GM18867 (cell line): ENCODE measurements at regions not wholly inside any gene's neighbourhood (a gene's known extent, or its start where the extent isn't known, plus 50 kb on each side); places are given as distances from the start of the nearest gene placed in this dataset.

Source experiments
- ATAC-seq: cut with Tn5 transposase; IDR thresholded peaks from one replicate; pipeline ENCODE4 v1.9.1; 2021; ENCODE audit warnings: mild to moderate bottlenecking, moderate library complexity; ENCODE audit not compliant: unreplicated experiment

GRCh38 chr3:168476360-168476980, 380.7 kb upstream of the GOLIM4 start:
- ATAC-seq: no peak

DNA sequence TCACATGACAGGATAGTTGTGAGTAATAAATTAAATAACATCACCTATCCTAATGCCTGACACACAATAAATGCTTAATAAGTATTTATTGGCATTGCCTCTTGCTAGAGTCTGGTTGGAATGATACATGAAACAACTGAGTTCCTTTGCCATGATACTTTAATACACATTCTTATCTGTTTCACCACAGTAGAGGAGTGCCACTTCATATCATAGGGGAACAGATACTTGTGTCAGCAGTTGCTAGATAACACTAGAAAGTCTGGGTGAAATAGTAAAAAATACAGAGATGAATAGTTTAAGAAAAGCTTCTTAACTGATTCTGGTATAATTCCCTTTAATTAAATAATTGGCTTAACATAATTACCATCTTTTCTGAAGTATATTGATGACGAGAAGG, 380.0 kb upstream of the GOLIM4 start:
- no peak for ATAC-seq

GRCh38 chr3:168473334-168473890, 377.7 kb upstream of the GOLIM4 start:
- no peak for ATAC-seq

DNA sequence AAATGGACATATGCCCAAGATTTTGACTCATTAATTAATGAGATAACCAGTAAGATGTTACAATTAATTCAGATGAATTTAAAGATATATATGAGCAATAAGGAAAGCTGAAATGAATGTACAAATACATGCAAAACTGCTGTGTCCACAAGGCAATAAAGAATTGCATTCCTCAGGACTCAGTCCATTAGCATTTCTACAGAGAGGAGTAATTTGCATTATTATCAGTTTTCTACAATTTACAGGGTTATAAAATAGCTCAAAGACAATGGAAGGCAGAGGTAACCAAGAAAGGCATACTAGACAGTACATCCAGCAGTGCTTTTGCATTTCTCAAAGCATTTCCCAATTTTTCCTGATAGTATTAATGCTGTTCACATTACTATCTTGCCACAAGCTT, 377.1 kb upstream of the GOLIM4 start:
- no peak for ATAC-seq

GRCh38 chr3:168470380-168470779, 374.7 kb upstream of the GOLIM4 start:
- no peak for ATAC-seq

DNA sequence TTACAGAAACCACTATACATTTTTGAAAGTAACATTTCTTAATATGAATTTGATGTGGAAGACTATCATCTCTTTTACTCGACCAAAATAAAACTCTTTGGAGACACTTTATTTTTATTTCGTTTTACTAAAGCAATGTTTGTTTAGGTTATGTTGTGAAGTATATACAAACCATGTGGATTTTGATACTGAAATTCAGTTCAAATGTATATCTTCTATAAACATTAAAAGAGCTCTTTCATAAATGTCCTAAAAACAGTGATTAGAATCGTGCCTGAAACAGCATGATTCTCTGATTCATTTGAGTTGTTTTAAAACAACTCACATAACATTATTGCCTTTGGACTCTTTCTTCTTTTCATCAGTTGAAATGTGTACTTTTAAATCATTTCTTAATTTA, 373.7 kb upstream of the GOLIM4 start:
- no peak for ATAC-seq

GRCh38 chr3:168467115-168467714, 371.5 kb upstream of the GOLIM4 start:
- ATAC-seq: peak; percentile 90

- ATAC-seq: no peak
Measured at GRCh38 chr3:168461793-168462192, 366.1 kb upstream of the GOLIM4 start.

GRCh38 chr3:168459226-168459784, 363.6 kb upstream of the GOLIM4 start:
- no peak for ATAC-seq

DNA sequence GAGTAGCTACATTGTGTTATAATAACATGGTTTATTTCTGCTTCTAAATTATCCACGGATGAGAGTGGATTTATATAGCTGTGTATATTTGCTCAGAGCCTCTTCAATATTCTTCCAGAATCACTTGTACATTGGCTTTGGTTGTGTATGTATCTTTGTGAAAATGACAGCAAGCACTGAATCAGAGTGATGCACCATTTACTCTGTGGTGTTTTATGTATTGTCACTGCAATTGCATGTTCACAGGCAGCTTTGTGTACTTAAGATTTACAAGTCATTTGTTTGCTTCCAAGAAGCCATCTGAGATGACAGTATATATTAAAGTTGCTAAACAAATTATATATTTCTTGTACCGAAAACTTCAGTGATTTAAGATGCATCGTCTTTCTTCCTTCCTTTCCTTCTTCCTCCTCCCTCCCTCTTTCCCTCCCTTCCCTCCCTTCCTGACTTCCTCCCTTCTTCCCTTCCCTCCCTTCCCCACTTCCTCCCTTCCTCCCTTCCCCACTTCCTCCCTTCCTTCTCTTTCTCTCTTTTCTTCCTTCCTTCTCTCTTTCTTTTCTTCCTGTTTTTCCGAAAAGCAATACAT, 362.3 kb upstream of the GOLIM4 start:
- ATAC-seq: no peak

GRCh38 chr3:168455814-168456213, 360.1 kb upstream of the GOLIM4 start:
- ATAC-seq: no peak

DNA sequence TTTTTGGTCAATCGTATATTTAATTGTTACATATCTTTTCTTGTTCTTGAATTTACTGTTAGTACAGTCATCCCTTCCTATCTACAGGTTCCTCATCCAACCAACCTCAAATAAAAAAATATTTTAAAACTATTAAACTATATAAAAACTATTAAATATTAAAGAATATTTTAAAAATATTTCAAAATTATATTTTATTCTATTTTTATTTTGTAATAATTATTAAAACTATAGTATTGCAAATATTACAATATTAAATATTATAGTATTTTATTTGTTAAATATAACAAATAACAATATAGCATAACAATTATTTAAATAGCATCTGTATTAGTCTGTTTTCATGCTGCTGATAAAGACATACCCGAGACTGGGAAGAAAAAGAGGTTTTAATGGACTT, 357.9 kb upstream of the GOLIM4 start:
- no peak for ATAC-seq

- ATAC-seq: no peak
Measured at GRCh38 chr3:168443965-168444364, 348.2 kb upstream of the GOLIM4 start.

DNA sequence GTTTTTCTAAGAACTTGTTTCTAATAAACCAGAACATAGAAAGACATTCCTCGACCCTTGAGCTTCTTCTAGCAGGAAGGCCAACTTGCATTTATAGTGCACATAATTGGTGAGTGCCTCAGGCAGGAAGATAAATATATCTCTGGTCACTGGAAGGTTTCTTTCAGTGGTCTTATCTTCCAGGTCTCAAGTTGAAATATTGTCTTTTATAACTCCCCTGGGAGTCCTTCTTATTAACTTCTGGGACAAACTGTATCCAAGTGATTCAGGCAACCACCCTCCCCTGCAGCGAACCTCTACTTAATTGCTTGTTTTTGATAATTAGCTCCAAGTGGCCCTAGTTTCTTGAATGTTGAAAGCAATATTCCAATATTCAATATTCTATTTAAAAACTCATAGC, 346.8 kb upstream of the GOLIM4 start:
- no peak for ATAC-seq

DNA sequence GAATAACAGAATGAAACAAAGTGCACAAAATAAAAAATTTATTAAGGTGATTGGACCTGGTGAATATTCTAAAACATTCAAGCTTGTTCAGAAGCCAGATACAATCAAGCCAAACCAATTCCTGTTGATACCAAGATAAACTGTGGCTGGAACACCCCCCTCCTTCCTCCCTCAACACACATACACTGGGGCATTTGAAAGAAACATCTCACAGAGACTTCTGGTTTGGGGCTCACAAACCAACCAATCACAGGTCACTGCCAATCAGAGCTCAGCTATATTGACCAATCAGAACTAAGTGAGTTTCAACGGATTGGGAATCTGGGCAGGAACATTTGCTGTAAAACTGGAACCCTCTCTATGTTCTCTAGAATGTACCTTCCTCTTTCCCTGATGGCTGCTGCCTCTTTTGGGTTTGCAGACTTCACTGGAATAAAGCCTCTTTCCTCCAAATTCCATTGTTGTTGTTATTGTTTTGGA, 340.6 kb upstream of the GOLIM4 start:
- ATAC-seq: no peak

- ATAC-seq: no peak
Measured at GRCh38 chr3:168431491-168431890, 335.8 kb upstream of the GOLIM4 start.

GRCh38 chr3:168427835-168428475, 332.2 kb upstream of the GOLIM4 start:
- no peak for ATAC-seq

- no peak for ATAC-seq
Measured at GRCh38 chr3:168427156-168427555, 331.4 kb upstream of the GOLIM4 start.

DNA sequence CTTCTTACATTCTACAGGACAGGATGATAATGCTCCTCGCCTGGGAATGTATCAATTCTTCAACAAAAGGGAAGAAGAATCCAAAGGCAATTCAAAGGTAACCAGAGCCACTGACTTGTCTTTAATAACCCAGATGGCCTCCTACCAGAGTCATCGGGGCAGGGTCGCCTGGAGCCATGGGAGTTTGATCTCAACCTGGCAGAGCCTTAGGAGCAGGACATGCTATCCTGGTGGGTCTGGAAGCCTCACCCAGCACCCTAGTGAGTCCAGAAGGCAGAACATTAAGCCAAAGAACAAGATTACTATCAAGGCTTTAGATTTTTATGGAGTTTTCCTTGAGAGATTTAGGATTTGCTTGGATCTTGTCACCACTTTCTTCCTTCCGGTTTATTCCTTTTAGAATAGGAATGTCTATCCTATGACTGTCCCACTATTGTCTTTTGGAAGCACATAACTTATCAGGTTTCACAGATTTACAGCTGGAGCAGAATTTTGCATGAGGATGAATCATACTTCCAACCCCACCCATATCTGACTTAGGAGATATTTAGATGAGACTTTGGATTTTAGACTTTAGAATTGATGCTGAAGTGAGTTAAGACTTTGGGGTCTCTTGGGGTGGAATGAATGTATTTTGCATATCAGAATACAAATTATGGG, 330.3 kb upstream of the GOLIM4 start:
- no peak for ATAC-seq

DNA sequence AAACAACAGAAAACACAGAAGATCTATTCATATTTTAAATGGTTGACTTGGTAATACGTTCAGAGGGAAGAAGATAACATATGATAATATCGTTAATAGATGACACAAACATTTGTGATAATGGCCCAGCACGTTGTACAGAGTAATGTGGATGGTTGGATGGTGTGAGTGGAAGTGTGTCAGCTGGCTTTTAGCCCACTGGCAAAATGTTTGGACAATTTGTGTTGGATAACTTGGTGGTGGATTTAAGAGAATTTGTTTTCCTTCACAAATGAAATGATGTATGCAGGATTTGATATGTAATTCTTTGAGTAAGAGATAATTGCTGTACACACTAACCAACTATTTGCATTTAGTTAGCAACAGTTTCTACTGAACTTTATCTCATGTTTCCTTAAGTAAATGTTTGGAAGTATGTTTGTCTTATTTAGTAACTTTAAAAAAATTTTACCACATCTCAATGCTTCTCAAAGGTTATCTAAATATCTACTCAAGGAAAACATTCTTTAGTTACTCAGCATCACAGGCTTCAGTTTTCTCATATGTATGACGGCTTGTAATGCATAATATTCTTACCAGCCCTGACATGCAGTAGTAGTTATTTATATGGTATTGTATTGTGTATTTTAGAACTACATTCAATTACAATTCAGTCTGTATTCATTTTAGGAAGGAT, 328.5 kb upstream of the GOLIM4 start:
- no peak for ATAC-seq
